GM18520 (cell line): ENCODE measurements at regions not wholly inside any gene's neighbourhood (a gene's known extent, or its start where the extent isn't known, plus 50 kb on each side); places are given as distances from the start of the nearest gene placed in this dataset.

ENCODE experiments used
- ATAC-seq: cut with Tn5 transposase; IDR thresholded peaks from one replicate; pipeline ENCODE4 v1.9.1; 2021; ENCODE audit not compliant: unreplicated experiment

- ATAC-seq, result no peak
Measured at GRCh38 chr2:185891403-185891802, 152.8 kb downstream of the FSIP2 start.

- ATAC-seq, result no peak
Measured at GRCh38 chr2:185891804-185892411, 153.3 kb downstream of the FSIP2 start.

DNA sequence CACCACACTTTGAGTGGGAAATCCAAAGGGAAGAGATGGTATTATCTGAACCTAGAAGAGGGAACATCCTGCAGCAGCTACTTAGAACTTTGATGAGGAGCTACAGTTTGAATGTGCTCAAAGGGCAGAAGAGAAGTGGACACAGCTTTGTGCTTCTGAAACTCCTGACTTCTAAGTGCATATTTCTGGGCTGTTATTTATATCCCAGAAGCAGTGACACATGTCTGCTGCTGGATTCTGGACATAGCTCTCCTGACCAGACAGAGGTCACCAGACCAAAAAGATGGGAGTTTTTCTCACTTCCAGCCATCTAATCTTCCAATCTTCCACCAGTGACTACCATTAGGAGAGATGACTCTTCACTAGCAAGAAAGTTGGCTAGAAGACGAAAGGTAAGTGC, 153.9 kb downstream of the FSIP2 start:
- no peak for ATAC-seq

GRCh38 chr2:185894223-185894622, 155.6 kb downstream of the FSIP2 start:
- ATAC-seq, result no peak

DNA sequence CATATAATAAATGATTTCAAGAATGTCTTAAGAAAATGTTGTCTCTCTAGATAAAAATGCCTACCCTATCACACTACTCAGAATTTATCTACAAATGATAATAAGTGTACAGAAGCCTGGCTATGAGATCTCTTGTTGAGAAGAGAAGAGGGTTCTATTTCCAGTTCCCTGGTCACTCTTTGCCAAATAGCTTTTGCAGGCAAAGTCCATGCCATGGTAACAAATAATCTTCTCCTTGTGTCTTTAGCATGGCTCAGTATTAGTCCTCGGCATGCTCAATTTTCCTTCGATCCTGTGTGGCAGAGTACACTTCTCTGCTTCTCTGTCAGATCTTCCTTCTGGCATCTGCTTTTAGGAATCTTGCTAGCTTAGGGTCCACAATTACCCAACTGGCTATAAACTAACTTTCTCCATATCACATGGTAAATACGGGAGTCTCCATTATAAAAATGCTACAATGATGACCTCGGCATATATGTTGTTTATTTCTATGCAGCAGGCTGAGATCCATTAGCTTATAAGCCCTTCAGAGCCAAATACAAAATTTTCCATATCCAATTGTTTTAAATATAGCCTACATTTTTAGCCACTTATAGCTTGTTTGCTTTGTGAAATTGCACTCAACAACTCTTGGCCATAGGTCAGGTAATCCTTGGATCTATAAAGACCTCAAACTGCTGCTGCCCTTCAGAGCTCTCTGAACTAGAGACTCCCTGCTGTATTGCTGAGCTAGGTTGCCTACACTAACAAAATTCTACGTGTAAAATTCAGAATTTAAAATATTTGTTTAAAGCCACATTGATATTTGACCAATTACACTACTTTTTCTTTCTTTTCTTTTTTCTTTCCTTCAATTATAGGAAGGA, 157.5 kb downstream of the FSIP2 start:
- no peak for ATAC-seq

- ATAC-seq, result no peak
Measured at GRCh38 chr2:185899366-185899765, 160.8 kb downstream of the FSIP2 start.

GRCh38 chr2:185919155-185919554, 180.6 kb downstream of the FSIP2 start:
- ATAC-seq, result no peak

DNA sequence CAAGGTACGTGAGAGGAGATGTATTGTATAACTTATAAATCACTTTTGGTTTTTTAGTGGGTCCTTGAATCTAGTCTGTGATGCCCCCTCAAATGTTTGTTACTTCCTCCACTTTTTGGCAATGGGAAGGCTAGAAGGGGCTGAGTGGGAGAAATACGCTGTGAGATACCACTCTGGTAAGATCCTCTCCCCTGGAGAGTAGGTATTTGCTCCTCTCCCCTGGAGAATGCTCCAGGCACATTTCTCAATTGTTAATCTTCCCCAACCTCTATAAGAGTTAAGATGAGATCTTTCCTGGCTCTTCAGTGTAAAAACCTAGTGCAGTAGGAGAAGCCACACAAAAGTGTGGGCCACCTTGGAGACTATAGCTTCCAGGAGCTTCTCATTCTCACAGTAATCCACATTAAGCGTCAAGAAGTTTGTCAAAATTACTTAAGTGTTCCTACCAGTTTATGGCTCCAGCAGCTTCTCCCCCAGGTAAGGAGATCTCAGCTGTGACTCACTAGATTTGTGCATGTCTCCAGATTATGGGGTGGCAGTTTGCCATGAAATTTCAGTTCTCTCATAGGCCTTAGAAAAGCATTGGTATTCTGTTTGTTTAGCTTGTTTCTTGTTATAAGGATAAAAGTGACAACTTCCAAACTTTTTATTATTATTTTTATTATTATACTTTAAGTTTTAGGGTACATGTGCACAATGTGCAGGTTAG, 182.6 kb downstream of the FSIP2 start:
- ATAC-seq, result no peak

DNA sequence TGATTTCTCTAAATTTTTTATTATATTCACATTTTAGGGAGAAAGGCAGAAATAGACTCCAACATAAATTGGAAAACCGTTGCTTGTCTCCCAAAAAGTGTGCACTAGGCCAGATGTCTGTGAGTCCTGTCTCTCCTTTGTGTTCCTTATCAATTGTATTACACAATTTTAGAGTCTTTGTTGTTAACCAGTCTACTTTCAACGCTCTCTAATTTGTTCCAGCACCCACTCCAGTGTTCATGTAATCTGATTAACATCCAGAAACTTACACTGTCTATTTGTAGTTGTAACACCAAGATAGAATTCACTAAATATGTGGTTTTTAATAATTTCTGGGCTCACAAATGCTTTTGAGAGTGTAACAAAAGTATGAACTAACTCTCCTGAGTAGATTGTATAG, 195.6 kb downstream of the FSIP2 start:
- ATAC-seq, result no peak

DNA sequence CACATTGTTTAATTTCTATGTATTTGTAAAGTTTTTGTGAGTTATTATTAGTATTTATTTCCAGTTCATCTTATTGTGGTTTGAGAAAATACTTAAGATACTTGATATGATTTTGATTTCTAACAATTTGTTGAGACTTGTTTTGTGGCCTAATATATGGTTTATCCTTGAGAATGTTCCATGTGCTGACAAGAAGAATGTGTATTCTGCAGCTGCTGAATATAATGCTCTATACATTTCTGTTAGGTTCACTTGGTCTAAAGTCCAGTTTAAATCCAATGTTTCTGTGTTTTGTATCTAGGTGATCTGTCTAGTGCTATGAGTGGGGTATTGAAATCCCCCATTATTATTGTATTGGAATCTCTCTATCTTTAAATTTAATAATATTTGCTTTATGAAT, 201.3 kb downstream of the FSIP2 start:
- ATAC-seq, result no peak

DNA sequence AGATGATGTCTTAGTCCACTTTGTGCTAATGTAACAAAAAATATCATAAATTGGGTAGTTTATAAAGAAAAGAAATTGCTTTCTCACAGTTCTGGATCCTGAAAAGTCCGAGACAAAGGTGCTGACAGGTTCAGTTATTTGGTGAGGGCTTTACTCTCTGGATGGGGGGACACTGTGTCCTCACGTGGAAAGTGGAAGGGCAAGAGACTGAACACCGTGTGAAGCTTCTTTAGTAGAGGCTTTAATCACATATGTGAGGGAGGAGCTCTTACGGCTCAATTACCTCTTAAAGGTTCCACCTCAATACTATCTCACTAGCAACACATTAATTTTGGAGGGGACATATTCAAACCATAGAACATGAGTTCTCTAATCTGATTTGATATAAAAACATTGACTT, 204.3 kb downstream of the FSIP2 start:
- no peak for ATAC-seq

- ATAC-seq, result no peak
Measured at GRCh38 chr2:185947722-185948121, 209.1 kb downstream of the FSIP2 start.

- no peak for ATAC-seq
Measured at GRCh38 chr2:185952100-185952499, 213.5 kb downstream of the FSIP2 start.

DNA sequence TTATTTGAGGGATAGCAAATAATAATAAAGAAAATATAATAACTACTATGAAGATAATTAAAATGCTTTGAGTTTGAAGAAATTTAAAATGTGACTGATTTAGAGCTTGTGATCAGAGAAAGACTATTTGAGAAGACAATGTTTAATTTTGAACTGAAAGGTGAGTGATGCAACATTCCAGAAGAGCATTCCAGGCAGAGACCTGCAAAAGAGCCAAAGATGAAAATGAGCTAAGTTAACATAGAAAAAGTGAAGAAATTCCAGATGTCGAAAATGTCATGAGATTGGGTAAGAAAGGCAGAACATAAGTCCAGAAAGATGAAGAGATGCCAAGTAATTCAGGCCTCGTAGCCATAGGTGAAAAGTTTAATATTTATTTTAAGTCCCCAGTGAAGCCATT, 215.8 kb downstream of the FSIP2 start:
- ATAC-seq, result no peak

GRCh38 chr2:185955050-185955449, 216.4 kb downstream of the FSIP2 start:
- ATAC-seq, result no peak

DNA sequence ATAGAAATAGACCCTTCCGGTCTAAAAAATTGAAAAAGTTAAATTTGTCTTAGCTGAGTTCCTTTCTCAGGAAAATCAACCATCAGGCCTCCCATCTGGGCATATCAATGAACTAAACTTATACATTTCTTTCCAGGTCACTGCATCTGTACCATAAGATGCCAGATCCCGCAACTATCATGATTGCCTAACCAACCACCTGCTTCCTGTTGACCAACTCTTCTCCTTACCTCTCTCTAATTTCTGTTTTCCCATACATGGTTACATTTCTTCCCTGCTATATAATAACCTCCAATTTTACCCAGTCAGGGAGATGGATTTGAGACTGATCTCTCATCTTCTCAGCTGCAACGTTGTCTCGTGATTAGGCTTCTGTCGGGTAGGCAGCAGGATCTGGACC, 228.7 kb downstream of the FSIP2 start:
- ATAC-seq, result no peak

DNA sequence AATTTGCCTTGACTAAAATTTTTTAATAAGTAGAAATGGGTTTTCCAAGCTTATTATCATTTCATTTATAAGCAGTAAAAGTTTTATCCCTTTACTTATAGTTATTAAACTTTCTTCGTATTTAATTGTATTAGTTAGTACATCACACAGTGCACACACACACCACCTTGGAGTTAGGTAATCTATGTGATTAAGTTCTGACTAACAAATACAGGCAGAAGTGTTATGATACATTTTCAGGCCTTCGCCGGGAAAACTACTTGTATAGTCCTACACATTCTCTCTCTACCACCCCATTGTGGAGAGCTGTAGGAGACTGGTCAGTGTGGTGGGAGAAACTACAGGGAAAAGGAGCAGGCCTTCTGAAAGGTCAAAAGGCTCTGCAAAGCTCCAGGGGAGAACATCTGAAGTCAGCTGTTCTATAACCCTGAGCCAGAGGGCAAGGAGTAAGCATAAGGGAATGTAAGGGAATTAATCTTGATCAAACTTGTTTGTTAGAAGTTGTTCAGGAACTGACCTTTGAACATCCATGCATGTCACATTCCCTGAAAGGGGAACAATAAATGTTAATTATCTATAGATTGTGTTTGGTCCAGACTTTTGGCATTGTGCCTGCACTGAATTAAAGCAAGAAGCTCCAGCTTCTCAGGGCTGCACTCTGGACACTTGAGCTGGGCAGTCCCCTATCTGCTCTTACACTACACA, 231.7 kb downstream of the FSIP2 start:
- no peak for ATAC-seq

DNA sequence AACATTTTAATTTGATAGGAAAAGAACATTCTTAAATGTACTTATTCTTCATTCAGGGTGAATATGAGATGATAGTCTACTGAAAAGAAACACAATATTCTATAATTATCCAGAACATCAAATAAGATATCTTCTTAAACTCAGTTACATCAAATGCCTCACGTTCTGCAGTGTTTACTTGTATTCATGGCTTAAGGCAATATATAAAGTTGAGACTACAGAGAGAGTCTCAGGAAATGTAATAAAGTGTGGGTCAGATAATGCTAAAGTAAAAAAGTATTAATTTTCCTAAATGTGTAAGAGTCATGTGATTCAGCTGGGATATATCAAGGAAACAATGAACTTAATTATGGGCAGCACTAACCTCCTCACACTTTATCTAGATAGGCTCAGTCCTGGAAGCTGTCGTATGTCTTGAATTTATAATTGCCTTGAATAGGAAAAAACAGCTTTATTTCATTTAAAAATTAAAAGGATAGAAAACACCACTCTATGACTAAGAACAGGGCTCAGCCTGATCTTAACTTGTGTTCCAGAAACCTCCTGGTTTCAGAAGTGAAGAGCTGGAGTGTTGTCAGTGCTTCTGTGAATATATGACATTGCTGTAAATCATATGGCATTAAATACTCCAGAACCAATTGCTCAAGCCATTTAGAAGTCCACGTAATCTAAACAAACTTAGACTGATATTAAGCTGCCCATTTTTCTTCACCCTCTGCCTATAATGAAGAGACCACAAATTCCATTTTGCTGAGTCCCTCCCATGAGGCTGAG, 240.2 kb downstream of the FSIP2 start:
- ATAC-seq, result no peak

DNA sequence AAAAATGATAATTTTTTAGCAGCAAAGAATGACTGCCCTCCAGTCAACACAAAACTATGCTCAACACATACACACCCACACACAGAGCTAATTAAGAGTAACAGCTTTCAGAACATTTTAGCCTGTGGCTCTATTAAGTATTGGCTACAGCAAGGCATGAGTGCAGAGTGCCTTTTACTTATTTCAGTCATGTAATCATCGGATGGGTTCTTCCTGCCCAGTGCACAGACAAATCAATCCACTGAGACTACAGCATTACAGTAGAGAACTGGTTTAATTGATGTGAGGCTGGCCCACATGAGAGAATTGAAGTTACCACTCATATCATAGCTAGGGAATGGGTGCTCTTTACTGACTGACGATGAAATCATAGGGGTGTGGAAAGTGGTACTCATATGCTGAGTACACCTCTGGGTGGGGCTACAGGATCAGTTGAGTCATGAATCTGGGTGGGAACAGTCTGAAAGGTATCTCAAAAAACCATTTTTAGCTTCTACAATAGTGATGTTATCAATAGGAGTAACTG, 241.0 kb downstream of the FSIP2 start:
- ATAC-seq, result no peak

GRCh38 chr2:185980944-185981343, 242.3 kb downstream of the FSIP2 start:
- ATAC-seq, result no peak
